DMS53 (cell line): ENCODE measurements at regions not wholly inside any gene's neighbourhood (a gene's known extent, or its start where the extent isn't known, plus 50 kb on each side); places are given as distances from the start of the nearest gene placed in this dataset.

Experiments used
- DNase-seq: peaks from one replicate; lab custom pipeline; 2025; lab: John Stamatoyannopoulos, UW

DNA sequence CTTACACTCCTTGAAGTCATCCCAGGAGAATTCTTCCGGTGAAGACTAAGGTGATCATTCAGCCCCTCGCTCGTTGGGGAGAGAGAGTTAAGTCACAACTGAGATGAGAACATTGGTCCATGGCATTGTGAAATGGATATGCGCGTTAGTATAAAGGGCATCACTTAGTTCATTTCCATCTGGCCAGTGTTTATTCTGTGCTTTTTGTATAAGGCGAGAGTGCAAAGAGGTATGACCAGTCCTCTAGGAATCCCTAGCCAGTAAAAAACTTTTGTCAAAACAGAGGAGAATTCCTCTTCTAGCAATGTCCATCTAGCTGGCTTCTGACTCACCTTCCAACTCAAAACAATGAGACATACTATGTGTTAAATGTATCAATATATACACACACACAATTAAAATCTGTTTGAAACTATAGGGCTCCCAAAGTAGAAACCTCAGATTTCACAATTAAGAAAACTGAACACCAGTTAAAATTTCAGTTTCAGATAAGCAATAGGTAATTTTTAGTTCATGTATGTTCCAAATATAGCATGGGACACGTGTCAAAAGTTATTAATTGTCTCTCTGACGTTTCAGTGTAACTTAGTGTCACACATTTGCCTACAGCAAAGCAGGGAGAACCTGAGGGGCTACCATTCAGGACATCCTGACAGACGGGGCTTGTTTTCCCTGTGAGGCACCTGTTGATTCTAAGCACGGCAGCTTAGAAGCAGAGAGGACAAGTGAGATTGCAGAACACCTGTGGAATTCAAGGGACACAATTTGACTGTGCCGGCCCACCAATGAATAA, 158.9 kb downstream of the KLF6 start:
- DNase-seq, result no peak

DNA sequence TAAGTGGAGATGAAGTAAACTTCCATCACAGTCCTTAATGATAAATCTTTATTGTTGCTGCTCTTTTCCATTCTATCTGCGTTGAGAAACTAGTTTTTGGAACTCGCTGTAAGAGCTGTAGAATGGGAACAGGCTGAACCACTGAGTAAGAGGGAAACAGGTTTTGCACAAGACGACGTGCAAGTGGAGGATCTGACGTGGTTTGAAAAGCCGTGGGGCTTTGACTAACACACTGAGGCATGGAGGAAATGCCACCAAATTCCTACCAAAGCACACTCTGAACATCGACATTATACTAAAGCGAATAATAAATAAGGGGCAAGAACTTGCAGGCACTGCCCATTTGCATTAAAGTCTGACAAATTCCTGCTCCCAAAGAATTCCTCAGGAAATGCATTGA, 160.6 kb downstream of the KLF6 start:
- no peak for DNase-seq

DNA sequence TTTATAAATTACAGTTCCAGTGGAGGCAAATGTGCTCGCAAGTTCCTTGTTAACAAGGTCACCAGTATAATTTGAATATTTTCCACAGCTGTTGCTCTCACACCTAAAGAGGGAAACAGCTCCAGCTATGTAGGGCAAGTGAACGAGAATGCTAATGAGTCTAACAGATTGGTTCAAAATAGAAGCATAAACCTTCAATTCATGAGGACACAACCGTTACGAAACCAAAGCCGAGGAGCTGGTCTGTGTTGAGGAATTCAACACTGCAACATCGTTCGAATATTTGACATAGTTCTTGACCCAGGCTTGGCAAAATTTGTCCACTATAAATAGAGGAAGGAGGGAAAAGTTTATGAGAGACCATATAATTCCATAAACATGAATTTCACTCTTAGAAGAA, 161.3 kb downstream of the KLF6 start:
- DNase-seq, result no peak

DNA sequence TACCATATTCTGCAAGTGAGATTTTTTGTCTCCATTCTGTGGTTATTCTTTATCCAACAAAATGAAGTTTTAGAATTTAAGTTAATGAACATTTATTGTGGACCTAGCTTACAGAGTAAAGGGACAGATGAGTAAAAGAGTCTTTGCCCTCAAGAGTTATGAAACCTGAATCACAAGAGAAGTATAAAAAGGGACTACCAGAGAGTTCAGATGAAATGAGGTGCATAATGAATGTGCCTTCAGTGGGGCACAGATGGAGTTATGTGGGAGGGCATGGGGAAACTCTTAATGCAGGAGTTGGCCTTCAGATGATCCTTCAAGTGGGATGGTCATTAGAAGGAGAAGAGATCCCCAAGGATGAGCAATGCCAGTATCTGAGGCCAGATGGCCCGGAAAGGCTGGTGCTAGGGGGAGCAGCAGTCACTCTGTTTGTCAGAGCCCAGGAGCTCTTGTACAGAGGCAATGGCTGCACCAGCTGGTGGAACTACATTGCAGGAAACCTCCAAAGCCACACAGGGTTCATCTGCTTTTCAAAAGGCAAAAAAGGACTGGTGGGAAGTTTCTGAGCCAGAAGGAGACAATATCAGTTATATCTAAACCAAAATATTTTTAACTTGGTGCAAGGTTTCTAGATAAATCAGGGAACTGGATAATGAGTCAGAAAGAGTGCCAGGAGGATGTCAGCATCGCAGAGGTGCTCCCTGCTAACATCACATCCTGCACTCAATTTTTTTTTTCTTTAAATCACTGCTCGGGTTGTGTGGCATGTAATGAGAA, 162.0 kb downstream of the KLF6 start:
- no peak for DNase-seq

DNA sequence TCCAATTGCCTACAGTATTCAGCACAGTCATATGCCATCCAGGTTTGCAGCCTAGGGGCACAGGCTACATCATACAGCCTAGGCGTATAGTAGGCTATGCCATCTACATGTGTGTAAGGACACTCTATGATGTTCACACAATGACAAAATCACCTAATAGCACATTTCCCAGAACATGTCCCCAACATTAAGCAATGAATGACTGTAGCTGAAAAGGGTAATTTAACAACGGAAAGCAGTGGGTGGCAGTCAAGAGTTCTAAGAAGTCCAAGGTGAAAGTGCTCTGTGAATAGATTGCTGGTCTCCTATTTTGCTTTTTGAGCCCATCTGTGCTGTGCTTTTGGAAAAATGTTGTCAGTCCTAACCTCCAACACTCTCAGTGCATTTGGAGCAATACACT, 162.6 kb downstream of the KLF6 start:
- DNase-seq, result peak; percentile 14

DNA sequence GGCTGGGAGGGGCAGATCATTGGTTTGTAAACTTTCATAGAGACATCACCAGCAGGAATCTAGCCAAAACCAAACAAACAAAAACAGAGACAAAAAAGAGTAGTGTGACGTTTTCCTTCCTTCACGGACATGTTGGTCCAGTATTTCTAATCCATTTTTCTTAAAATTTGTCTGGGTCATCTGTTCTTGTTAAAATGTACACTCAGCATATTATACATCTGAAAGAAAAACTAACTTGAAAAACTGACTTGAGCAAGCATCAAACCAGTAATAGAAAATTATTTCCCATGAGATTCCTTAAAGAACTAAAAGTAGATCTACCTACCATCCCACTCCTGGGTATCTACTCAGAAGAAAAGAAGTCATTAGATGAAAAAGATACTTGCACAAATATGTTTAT, 164.2 kb downstream of the KLF6 start:
- DNase-seq, result no peak

DNA sequence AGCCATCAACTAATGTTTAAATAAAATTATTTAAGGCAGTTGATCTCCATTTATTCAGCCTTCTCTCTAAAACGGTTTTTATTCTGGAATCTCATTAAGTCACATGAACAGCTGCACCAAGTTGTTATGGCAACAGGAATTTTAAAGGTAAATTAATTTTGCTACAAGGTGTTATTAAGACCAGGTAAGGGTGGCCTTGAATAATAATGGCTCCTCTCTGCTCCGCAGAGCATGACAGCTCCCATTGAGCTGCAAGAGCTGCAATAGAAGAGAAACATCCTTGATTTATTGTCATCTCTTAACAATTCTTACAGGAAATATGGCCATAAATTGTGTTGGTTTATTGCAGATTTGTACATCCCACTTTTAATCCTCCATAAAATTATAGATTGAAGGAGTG, 165.8 kb downstream of the KLF6 start:
- no peak for DNase-seq

DNA sequence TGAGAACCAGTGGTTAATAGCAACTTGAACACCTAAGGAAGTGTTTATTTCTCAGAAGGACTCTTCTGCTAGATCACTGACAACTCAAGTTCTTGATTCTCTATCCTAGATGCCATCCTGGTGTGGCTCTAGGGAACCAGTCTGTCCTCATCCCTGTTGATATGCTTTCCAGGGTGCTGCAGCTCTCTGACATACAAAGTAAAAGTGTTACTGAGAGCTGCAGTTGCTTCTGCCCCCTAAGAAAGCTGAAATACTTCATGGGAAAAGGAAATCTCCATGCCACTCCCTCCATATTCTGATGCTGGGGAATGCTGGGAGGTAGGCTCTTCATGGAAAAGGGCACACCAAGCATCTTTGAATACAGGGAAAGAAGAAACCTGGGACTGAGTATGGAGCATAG, 168.1 kb downstream of the KLF6 start:
- DNase-seq, result peak; percentile 54

DNA sequence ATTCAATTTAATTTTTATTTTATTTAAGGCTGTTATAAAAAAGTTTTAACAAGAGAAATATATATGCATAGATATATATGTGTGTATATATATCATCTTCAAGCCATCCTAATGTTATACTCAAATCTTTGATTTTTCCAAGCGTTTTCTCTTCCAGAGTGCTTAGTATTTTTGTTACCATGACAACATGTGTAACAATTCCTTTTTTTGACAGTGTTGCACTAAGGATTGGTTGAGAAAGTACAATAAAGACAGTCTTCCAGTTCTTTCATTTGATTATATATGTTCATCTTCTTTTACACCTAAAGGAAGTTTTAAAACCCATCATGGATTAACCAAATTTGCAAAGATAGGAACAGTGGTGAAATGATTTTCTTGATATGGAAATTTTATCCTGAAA, 171.7 kb downstream of the KLF6 start:
- DNase-seq, result peak; percentile 31

DNA sequence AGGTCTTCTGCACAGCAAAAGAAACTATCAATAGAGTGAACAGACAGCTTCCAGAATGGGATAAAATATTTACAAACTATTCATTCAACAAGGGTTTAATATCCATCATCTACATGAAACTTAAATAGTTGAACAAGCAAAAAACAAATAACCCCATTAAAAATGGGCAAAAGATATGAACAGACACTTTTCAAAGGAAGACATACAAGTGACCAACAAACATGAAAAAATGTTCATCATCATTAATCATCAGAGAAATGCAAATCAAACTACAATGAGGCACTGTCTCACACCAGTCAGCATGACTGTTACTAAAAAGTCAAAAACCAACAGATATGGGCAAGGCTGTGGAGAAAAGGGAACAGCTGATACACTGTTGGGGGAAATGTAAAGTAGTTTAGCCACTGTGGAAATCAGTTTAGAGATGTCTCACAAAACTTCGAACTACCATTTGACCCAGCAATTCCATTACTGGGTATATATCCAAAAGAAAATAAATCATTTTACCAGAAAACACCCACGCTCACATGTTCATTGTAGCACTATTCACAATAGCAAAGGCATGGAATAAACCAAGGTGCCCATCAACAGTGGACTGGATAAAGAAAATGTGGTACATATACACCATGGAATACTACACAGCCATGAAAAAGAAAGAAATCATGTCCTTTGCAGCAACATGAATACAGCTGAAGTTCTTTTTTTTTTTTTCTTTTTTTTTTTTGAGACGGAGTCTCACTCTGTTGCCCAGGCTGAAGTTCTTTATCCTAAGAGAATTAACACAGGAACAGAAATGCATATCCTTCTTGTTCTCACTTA, 172.6 kb downstream of the KLF6 start:
- DNase-seq, result no peak

DNA sequence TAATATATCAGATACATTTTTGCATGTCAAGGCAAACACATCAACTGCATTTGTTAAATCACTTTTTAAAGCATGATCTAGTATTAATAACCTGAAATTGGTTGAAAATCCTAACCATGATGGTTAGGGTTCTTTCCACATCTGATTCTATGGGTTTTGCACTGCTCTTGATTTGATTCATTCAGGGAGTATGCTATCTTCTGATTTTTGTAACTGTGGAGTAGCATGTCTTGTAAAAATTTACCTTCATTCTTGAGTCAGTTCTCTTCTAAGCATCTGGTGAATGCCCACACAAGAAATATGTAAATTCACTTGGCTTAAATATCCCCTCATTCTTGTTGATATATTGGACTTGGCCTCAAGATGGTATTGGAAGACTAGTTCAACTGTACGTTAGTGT, 178.7 kb downstream of the KLF6 start:
- DNase-seq, result no peak

DNA sequence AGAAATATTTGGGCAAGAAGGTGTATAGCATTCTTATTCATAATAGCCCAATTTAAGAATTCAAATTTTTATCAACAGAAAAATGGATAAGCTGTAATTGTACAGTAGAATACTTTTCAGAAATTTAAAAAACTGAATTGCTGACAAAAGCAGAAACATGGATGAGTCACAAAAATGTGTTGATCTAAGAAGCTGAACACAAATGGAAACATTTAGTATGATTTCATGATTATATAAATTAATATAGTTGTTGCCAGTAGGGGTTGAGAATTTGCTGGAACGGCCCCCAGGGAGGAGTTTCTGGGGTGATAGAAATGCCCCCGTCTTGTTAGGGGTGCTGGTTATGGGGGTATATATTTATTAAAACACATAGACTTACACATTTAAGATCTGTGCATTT, 179.1 kb downstream of the KLF6 start:
- no peak for DNase-seq

DNA sequence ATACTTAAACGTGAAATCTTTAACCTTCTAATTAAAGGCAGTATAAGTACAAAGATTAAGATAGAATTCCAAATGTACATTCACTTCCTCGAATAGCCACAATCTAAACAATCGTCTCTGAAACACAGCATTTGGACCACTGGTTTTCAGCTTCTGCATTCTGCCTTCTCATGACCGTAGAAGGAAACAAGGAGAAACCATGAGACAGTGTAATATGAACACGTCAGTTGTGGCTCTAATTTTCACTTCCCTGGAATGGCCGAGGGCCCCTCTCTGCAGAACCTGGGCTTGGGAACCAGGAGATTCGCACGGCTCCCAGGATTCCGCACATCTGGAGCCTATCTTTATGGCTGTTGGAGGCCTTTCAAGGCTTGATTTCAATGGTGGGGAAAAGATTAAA, 189.3 kb downstream of the KLF6 start:
- DNase-seq, result no peak

DNA sequence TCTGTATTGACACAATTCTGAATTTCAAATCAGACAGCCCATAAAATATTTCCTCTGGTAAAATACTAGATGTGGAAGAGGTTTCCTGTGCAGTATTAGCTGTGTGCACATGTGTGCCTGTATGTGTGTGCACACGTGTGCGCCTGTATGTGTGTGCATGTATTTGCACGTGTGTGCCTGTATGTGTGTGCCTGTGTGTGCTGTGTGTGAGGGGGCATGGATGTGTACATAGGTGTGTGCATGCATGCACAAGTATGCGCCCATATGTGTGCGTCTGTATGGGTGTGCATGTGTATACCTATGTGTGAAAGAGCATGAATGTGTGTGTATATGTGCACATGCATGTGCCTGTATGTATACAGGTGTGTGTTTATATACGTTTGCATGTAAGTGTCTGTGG, 191.4 kb downstream of the KLF6 start:
- DNase-seq, result no peak

DNA sequence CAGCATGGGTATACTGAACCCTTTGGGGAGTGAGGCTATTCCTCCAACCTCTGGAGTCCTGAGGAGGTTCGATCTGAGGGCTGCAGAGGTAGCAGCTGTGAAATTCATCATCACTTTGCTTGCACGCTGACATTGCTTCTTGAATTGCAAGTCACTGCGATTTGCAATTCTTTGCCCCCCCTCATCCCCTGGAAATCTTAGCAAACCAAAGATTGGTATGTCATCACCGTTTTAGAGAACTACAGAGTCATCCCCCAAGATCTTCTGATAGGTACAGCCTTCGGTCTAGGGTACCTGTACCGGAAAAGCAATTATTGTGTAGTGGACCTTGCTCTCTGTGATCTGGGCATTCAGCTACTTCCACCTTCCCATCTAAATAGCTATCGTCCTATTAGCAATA, 192.6 kb downstream of the KLF6 start:
- DNase-seq, result no peak

DNA sequence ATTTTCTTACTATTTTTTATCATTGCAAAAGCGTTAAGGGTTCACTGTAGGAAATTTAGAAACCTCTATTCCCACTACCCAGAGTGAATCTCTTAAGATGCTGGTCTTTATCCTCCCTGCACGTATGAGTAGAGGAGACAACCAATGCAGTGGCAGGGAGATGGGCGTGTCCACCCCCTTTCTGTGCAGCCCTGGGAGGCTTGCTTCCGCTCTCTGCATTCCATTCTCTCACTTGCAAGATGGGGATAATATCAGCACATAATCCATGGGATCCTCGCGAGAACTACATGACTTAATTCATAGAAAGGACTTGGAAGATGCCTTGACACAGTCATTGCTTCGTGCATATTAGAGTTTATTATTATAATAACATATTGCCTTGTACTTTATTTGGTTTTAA, 196.2 kb downstream of the KLF6 start:
- DNase-seq, result no peak

DNA sequence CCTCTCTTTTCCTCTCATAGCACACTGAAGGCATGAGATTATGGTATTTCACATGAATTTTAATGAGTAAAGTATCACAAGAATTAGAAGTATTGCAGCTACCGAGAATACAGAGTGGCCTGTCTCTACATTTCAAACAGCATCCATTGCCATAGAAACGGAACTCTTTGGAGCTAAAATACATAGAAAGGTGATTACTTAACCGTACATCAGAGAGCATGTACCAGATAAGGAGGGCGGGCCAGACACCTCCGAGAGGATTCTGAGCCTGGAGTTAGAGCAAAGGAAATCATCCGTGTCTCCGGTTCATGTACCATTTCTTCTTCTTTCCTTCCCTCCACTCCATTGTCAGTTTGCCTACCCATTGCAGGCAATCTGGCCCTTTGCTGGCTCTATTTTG, 196.7 kb downstream of the KLF6 start:
- no peak for DNase-seq

DNA sequence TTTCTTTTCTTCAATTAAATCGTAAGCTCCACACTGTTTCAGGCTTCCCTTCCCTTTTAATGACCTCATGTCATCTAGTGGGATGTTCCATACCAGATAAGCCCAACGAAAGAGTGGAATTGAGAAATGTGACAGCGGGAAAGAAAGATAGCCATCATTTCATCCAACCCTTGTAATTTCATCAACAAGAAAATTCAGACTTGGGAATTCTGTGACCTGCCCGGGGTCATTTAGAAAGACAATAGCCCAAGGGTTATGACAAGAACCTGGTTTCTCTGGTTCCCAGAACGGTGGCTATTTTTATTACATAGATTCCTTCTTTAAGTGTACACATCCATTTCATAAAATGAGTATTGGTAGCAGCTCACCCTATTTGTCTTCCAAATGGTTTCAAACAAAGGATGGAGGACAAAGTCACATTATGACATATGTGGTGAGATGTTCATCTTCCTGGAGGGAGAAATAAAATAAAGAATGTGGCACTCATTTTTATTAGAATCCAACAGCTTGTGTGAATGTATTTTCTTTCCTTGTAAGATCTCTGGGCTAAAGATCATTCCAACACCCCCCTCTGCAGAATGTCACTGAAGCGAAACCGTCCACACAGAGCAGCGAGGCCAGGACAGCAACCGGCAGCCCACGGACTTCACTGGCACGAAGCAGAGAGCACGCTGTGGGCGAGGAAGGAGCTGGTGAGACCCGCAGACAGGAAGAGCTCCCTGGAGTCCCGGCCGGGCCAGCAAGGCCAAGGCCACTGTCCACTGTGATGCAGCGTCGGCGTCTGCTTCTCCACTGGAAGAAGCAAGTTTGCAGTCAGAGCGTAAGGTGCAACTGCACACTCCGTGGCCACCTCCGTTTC, 199.9 kb downstream of the KLF6 start:
- DNase-seq, result no peak

DNA sequence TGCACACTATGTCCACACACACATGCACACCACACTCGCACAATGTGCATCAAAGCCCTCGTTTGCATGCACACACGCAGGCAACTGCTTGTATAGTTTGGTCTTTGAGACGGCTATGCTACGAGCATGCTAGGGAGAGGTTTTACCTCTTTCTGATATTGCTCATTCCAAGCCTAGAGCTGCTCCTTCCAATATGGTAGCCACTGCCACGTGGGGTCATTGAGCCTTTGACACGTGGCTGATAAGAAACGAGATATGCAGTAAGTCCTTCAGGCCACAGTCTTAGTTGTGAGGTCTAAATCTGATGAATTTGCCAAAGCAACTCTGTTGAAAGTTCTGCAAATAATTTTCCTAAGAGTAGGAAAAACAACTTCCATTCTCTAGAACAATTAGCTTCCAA, 204.4 kb downstream of the KLF6 start:
- no peak for DNase-seq

DNA sequence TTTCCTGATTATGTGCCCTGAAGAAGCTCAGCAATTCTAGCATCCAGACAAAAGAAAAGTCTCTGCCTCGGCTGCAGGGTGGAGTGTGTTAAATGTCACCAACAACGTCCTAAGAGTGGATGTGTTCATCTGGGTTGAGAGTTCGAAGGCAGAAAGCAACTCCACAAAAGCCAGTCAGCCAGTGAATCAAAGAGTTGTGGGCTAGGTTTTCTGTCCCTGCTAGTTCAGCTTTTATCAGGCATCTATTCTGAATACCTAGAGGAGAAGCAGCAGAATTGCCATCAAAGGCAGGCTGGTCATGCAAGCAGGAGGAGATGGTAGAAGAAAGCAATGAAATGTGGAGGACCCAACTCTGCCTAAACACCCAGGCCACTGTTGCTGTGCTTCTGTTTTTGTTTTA, 205.2 kb downstream of the KLF6 start:
- DNase-seq, result no peak

DNA sequence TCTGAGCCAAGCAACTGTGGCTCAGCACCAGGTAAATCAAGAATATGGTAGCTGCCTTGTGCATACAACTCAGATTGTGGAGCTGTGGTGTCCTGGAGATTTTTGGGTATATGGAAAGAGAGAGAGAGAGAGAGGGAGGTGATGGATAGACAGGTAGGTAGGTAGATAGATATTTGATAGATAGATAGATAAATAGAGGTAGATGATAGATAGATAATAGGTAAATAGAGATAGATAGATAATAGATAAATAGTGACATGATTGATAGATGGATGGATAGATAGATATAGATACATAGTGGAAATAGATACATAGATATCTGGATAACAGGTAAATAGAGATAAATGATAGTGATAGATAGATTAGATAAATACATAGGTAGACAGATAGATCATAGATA, 206.3 kb downstream of the KLF6 start:
- no peak for DNase-seq

DNA sequence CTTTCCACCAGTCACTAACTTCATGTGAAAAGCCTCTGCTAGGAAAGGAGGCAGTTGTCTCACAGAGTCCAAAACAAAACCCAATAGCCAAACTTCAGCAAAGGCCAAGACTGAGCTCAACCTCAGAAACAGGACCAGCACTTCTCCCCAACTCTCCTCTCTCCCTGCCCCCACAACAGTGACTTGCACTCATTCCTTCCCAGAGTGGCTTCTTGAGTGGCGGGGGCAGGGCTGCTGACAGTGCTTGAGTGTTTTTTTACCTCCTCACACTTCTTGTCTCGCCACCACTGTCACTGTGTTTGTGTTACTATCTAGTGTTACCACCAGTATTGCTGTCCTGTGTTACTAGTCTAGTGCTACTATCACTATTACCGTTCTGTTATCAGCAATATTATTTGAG, 206.8 kb downstream of the KLF6 start:
- DNase-seq, result peak; percentile 20
